C4-2B (cell line): ENCODE measurements at regions not wholly inside any gene's neighbourhood (a gene's known extent, or its start where the extent isn't known, plus 50 kb on each side); places are given as distances from the start of the nearest gene placed in this dataset.

Experiments
- ZFX ChIP-seq: fragments of 450-650 bp; IDR thresholded peaks from 2 replicates; pipeline ENCODE4 v1.6.1; 2017
- TF ChIP-seq, protein P1 (sequence below): fragments of 450-650 bp; conservative IDR thresholded peaks from 2 replicates; pipeline ENCODE4 v1.5.1; 2017; ENCODE audit warnings: mild to moderate bottlenecking

- TF ChIP-seq, protein P1, sequence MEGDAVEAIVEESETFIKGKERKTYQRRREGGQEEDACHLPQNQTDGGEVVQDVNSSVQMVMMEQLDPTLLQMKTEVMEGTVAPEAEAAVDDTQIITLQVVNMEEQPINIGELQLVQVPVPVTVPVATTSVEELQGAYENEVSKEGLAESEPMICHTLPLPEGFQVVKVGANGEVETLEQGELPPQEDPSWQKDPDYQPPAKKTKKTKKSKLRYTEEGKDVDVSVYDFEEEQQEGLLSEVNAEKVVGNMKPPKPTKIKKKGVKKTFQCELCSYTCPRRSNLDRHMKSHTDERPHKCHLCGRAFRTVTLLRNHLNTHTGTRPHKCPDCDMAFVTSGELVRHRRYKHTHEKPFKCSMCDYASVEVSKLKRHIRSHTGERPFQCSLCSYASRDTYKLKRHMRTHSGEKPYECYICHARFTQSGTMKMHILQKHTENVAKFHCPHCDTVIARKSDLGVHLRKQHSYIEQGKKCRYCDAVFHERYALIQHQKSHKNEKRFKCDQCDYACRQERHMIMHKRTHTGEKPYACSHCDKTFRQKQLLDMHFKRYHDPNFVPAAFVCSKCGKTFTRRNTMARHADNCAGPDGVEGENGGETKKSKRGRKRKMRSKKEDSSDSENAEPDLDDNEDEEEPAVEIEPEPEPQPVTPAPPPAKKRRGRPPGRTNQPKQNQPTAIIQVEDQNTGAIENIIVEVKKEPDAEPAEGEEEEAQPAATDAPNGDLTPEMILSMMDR = no peak
- no peak for TF ChIP-seq ZFX
Observed at GRCh38 chr1:96510391-96510790, 211.2 kb upstream of the PTBP2 start.
